GM13977 (cell line): ENCODE measurements at regions not wholly inside any gene's neighbourhood (a gene's known extent, or its start where the extent isn't known, plus 50 kb on each side); places are given as distances from the start of the nearest gene placed in this dataset.

Experiments used
- DNase-seq: peaks from one replicate; pipeline ENCODE4 v3.0.0; 2012; ENCODE audit warnings: low spot score
- CTCF ChIP-seq: IDR thresholded peaks from 2 replicates; pipeline ENCODE4 v1.5.1; 2012; ENCODE audit warnings: mild to moderate bottlenecking, control low read depth; ENCODE audit not compliant: insufficient read depth; ENCODE audit errors: extremely low read depth, missing control alignments
- in situ Hi-C: fragments of 300-500 bp; cut with MboI; formaldehyde crosslinking; loops from one replicate; pipeline ENCODE4 v1.12.0; 2022; ENCODE audit warnings: low sequenced_read_pairs, low pct_unique_long_range_greater_than_20kb, mixed read lengths, inconsistent platforms; ENCODE audit not compliant: unreplicated experiment

- in situ Hi-C loops = no loop called here
- DNase-seq = no peak
- no peak for TF ChIP-seq CTCF
Measured at GRCh38 chr6:51098246-51098645, 279.6 kb downstream of the TFAP2B start.

- DNase-seq = no peak
- in situ Hi-C loops = no loop called here
- no peak for TF ChIP-seq CTCF
Measured at GRCh38 chr6:51098791-51099190, 280.1 kb downstream of the TFAP2B start.

GRCh38 chr6:51099201-51099600, 280.5 kb downstream of the TFAP2B start:
- in situ Hi-C loops = no loop called here
- TF ChIP-seq CTCF = no peak

GRCh38 chr6:51105357-51105756, 286.7 kb downstream of the TFAP2B start:
- no peak for TF ChIP-seq CTCF
- no peak for DNase-seq
- in situ Hi-C loops = no loop called here

More at GRCh38 chr6:51099201-51099600, 280.5 kb downstream of the TFAP2B start:
- no peak for DNase-seq

- no peak for DNase-seq
- no peak for TF ChIP-seq CTCF
- in situ Hi-C loops = no loop called here
Measured at GRCh38 chr6:51107769-51108203, 289.1 kb downstream of the TFAP2B start.

GRCh38 chr6:51108563-51109234, 290.0 kb downstream of the TFAP2B start:
- in situ Hi-C loops = no loop called here
- TF ChIP-seq CTCF = no peak
- no peak for DNase-seq

- DNase-seq = no peak
- in situ Hi-C loops = no loop called here
Measured at GRCh38 chr6:51112731-51113130, 294.1 kb downstream of the TFAP2B start.

More at GRCh38 chr6:51112731-51113130, 294.1 kb downstream of the TFAP2B start:
- no peak for TF ChIP-seq CTCF
